ENCODE measurements at regions not wholly inside any gene's neighbourhood (a gene's known extent, or its start where the extent isn't known, plus 50 kb on each side); places are given as distances from the start of the nearest gene placed in this dataset.
"Not testable (repeated sequence)": the region's sequence is repeated elsewhere in the genome, so short reads cannot be mapped to it uniquely, and the experiment has no call there.

DNA sequence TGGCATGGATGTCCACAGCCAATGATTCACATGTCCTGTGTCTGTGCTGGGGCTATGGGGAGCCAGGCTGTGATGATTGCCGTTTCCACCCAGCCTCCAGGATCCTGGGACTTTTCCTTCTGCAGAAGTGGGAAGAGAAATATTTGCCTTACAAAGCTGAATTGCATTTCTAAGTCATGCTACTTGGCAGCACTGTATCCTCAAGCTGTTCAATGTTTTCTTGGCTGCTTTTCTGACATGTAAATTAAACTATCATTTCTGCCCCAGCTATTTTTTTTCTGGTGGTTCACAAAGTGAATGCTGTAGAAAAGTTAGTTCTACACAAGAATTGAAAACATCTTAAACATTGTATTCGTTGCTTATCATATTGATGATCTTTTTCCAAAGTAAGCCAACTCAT lies 51.9 kb upstream of the TCERG1L start:
- no peak for DNase-seq (ENCODE audit: low read depth)
- no peak for TF ChIP-seq MYC (IDR thresholded peaks at IDR 0.05; ENCODE audit: low read depth, low read length)
- TF ChIP-seq, protein P1, sequence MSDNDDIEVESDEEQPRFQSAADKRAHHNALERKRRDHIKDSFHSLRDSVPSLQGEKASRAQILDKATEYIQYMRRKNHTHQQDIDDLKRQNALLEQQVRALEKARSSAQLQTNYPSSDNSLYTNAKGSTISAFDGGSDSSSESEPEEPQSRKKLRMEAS (IDR thresholded peaks at IDR 0.05; ENCODE audit: low read depth, low read length), result no peak
- no peak for TF ChIP-seq POLR2A (IDR thresholded peaks at IDR 0.05; ENCODE audit: extremely low read depth, insufficient read length)
- TF ChIP-seq, protein P2, sequence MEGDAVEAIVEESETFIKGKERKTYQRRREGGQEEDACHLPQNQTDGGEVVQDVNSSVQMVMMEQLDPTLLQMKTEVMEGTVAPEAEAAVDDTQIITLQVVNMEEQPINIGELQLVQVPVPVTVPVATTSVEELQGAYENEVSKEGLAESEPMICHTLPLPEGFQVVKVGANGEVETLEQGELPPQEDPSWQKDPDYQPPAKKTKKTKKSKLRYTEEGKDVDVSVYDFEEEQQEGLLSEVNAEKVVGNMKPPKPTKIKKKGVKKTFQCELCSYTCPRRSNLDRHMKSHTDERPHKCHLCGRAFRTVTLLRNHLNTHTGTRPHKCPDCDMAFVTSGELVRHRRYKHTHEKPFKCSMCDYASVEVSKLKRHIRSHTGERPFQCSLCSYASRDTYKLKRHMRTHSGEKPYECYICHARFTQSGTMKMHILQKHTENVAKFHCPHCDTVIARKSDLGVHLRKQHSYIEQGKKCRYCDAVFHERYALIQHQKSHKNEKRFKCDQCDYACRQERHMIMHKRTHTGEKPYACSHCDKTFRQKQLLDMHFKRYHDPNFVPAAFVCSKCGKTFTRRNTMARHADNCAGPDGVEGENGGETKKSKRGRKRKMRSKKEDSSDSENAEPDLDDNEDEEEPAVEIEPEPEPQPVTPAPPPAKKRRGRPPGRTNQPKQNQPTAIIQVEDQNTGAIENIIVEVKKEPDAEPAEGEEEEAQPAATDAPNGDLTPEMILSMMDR (IDR thresholded peaks at IDR 0.05; ENCODE audit: low read depth, low read length), result no peak
- H3K4me3 ChIP-seq (ENCODE audit: low read depth, low read length), result no peak overlapping the region

DNA sequence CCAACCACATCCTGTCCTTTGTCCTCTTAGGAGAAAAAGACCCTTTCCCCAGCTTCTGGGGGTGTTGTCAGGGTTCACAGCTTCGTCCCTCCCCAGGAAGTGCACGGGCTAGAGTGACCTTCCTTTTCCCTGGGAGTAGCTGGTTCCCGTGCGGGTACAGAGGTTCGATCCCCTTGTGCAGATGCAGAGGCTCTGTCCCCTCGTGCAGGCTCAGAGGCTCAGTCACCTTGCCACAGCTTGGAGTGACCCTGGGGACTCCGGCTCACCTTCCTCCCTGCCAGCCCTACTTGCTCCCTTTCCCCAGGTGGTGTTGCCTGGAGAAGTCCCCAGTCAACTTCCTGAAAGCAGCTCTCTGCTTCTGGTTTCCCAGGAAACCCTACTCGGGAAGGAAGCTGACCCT lies 60.0 kb upstream of the TCERG1L start:
- DNase-seq (ENCODE audit: low read depth), result no peak
- TF ChIP-seq, protein P1 (IDR thresholded peaks at IDR 0.05; ENCODE audit: low read depth, low read length), result no peak
- TF ChIP-seq, protein P2 (IDR thresholded peaks at IDR 0.05; ENCODE audit: low read depth, low read length), result no peak
- TF ChIP-seq POLR2A (IDR thresholded peaks at IDR 0.05; ENCODE audit: extremely low read depth, insufficient read length) (no peak), MYC (IDR thresholded peaks at IDR 0.05; ENCODE audit: low read depth, low read length) (no peak)
- H3K4me3 ChIP-seq (ENCODE audit: low read depth, low read length), result no peak overlapping the region

- TF ChIP-seq, protein P1 (IDR thresholded peaks at IDR 0.05; ENCODE audit: low read depth, low read length), result no peak
- TF ChIP-seq MYC (IDR thresholded peaks at IDR 0.05; ENCODE audit: low read depth, low read length), result no peak
- TF ChIP-seq, protein P2 (IDR thresholded peaks at IDR 0.05; ENCODE audit: low read depth, low read length), result no peak
- TF ChIP-seq POLR2A (IDR thresholded peaks at IDR 0.05; ENCODE audit: extremely low read depth, insufficient read length), result no peak
- DNase-seq (ENCODE audit: low read depth), result no peak
- no peak overlapping the region for H3K4me3 ChIP-seq (ENCODE audit: low read depth, low read length)
Measured at GRCh38 chr10:131381576-131381975, 70.1 kb upstream of the TCERG1L start.

DNA sequence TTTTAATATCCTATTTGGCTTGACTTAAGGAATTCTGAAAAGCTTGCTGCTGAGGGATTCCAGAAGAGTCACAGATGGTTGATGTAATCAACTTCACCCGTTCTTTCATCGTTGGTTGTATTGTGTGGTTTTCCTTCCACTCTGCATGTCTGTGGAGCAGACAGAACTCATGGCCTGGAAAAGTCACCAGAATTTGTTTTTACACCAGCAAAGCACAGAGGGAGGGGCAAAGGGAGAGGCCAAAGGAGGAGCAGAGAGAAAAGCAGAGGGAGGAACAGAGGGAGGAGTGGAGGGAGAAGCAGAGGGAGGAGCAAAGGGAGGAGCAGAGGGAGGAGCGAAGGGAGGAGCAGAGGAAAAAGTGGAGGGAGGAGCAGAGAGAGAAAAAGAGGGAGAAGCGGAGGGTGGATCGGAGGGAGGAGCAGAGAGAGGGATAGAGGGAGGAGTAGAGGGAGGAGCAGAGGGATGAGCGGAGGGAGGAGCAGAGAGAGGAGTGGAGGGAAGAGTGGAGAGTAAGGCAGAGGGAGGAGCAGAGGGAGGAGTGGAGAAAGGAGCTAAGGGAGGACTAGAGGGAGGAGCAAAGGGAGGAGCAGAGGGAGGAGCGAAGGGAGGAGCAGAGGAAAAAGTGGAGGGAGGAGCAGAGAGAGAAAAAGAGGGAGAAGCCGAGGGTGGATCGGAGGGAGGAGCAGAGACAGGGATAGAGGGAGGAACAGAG lies 73.8 kb upstream of the TCERG1L start:
- DNase-seq (ENCODE audit: low read depth); H3K4me3 ChIP-seq (ENCODE audit: low read depth, low read length): not testable (repeated sequence)

GRCh38 chr10:131387018-131387529 lies 75.6 kb upstream of the TCERG1L start:
- no peak for DNase-seq (ENCODE audit: low read depth)
- TF ChIP-seq, protein P1 (IDR thresholded peaks at IDR 0.05; ENCODE audit: low read depth, low read length), result no peak
- TF ChIP-seq MYC (IDR thresholded peaks at IDR 0.05; ENCODE audit: low read depth, low read length), result no peak
- TF ChIP-seq, protein P2 (IDR thresholded peaks at IDR 0.05; ENCODE audit: low read depth, low read length), result no peak
- no peak for TF ChIP-seq POLR2A (IDR thresholded peaks at IDR 0.05; ENCODE audit: extremely low read depth, insufficient read length)
- no peak overlapping the region for H3K4me3 ChIP-seq (ENCODE audit: low read depth, low read length)

- no peak for DNase-seq (ENCODE audit: low read depth)
- TF ChIP-seq, protein P2 (IDR thresholded peaks at IDR 0.05; ENCODE audit: low read depth, low read length), result no peak
- TF ChIP-seq, protein P1 (IDR thresholded peaks at IDR 0.05; ENCODE audit: low read depth, low read length), result no peak
- TF ChIP-seq POLR2A (IDR thresholded peaks at IDR 0.05; ENCODE audit: extremely low read depth, insufficient read length) (no peak), MYC (IDR thresholded peaks at IDR 0.05; ENCODE audit: low read depth, low read length) (no peak)
- no peak overlapping the region for H3K4me3 ChIP-seq (ENCODE audit: low read depth, low read length)
Measured at GRCh38 chr10:131391936-131392335, 80.4 kb upstream of the TCERG1L start.

All from NB4 (cell line).